ENCODE measurements at regions not wholly inside any gene's neighbourhood (a gene's known extent, or its start where the extent isn't known, plus 50 kb on each side); places are given as distances from the start of the nearest gene placed in this dataset.

DNA sequence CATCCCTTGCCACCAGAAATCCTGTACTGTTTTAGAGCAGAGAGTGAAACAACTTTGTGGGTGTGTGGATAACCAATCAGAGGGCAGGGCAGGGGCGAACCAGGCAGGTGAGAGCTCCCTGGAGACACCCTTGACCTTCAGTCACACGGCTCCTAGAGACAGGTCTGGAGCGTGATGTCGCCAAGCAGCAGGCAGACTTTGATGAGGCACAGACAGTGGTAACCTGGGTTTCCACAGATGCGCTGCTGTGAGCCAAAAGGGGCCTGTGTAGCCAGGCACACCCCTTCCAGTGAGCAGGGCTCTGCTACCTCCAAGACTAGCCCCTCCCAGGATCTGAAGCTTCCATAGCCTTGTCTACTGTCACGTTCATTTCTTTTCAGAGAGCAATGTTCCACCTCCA is 317.8 kb upstream of the ADCY2 start:
- H3K9ac ChIP-seq (replicated peaks in 1 of 4; ENCODE audit: extremely low read depth in 1 of 4, low read depth in 3 of 4, low read length in 3 of 4), result no peak overlapping the region
- no peak overlapping the region for H3K23ac ChIP-seq (ENCODE audit: insufficient read length)
- H3K23me2 ChIP-seq (ENCODE audit: low read depth, low read length), result no peaks in the 10 kb centered on the region; the same call in 1 of the 2 replicates
- no peaks in the 10 kb centered on the region for H3K9me3 ChIP-seq (ENCODE audit: insufficient read depth in 2 of 2, low read depth in 1 of 2, low read length in 1 of 2)
- no peak overlapping the region; the same call in 1 of the 2 replicates for H2BK5ac ChIP-seq (ENCODE audit: low read depth, low read length)
- WGBS, 2 experiments (ENCODE audit: extremely low coverage in 1 of 2, insufficient coverage in 1 of 2, insufficient read length in 1 of 2, insufficient replicate concordance in 2 of 2, low coverage in 1 of 2, low lambda C conversion rate in 2 of 2, missing lambda C conversion rate in 1 of 2), result 80% methylated on average over 6 of the region's 6 CpGs; no CpG with 5 or more reads in 1 of the 2 experiments
- H2AFZ ChIP-seq (ENCODE audit: low read length), result no peak overlapping the region
- H2BK120ac ChIP-seq (replicated peaks; ENCODE audit: low read depth, low read length), result no peak overlapping the region
- H4K8ac ChIP-seq (ENCODE audit: extremely low read depth, insufficient read depth, low read length), result no peak overlapping the region
- no peaks in the 10 kb centered on the region for H3K79me2 ChIP-seq (ENCODE audit: control insufficient read depth in 1 of 2, insufficient read depth in 2 of 2, low read length in 2 of 2)
- H3K14ac ChIP-seq (ENCODE audit: insufficient read length), result no peak overlapping the region
- no peak overlapping the region for H4K5ac ChIP-seq (ENCODE audit: insufficient read length, low read depth, low read length)
- no peak overlapping the region for H3K18ac ChIP-seq (ENCODE audit: extremely low read depth, low read length)
- H3K4me2 ChIP-seq (ENCODE audit: insufficient read depth in 1 of 2, low read depth in 2 of 2, low read length in 2 of 2), result no peak overlapping the region
- DNase-seq (ENCODE audit: low read depth in 1 of 2, low spot score in 2 of 2), result no peak
- H2BK15ac ChIP-seq (ENCODE audit: low read length), result peak overlapping the region; percentile 25; the same call in 1 of the 2 replicates
- no peak overlapping the region for H4K91ac ChIP-seq (replicated peaks; ENCODE audit: insufficient read length, low read length)
- ChIA-PET POLR2A (ENCODE audit: partially characterized antibody) (no interaction called here), CTCF (ENCODE audit: partially characterized antibody) (interaction anchor here (0.7 to 5.6 kb wide), 13 partner anchors 10 to 773 kb away, joined by 3 to 44 read pairs (median 3); partner anchors contain the start of gene CFAP90)
- no peak overlapping the region for H3K56ac ChIP-seq (replicated peaks; ENCODE audit: insufficient read length, low read depth, low read length)
- H4K20me1 ChIP-seq (replicated peaks in 1 of 2; ENCODE audit: control insufficient read depth in 1 of 2, insufficient read depth in 2 of 2, low read length in 2 of 2), result no peaks in the 10 kb centered on the region
- no peak for FAIRE-seq
- H3K27me3 ChIP-seq (replicated peaks in 1 of 4; ENCODE audit: control insufficient read depth in 3 of 4, extremely low read depth in 1 of 4, insufficient read depth in 3 of 4, low read length in 3 of 4), result no peaks in the 10 kb centered on the region
- H2BK12ac ChIP-seq (ENCODE audit: low read depth, low read length), result no peak overlapping the region; the same call in 1 of the 2 replicates
- no peak overlapping the region for H2AK5ac ChIP-seq (ENCODE audit: low read depth, low read length)
- H3K36me3 ChIP-seq (ENCODE audit: control insufficient read depth in 2 of 4, insufficient read depth in 4 of 4, low read length in 3 of 4), result no peaks in the 10 kb centered on the region
- no peaks in the 10 kb centered on the region for H3K79me1 ChIP-seq (ENCODE audit: low read depth, low read length)
- peaks cover 0 to 10% (median 7%) of the 10 kb centered on the region in 4 experiments; a peak in 5 of 7 replicates for H3K4me1 ChIP-seq (replicated peaks in 1 of 4; ENCODE audit: control insufficient read depth in 3 of 4, insufficient read depth in 4 of 4, low read length in 3 of 4)
- H2BK20ac ChIP-seq (ENCODE audit: low read length), result no peak overlapping the region
- no peak for TF ChIP-seq YY1 (IDR thresholded peaks at IDR 0.05; ENCODE audit: low read depth, low read length)
- no peak overlapping the region for H3K4me3 ChIP-seq (ENCODE audit: extremely low read depth in 1 of 4, insufficient read depth in 2 of 4, low read depth in 3 of 4, low read length in 4 of 4)
- H3K27ac ChIP-seq (ENCODE audit: low read depth, low read length), result no peak overlapping the region
- no peak overlapping the region for H3K4ac ChIP-seq (replicated peaks; ENCODE audit: insufficient read length, low read depth, low read length)

Measured in H1 (cell line).